ENCODE measurements at regions not wholly inside any gene's neighbourhood (a gene's known extent, or its start where the extent isn't known, plus 50 kb on each side); places are given as distances from the start of the nearest gene placed in this dataset.

DNA sequence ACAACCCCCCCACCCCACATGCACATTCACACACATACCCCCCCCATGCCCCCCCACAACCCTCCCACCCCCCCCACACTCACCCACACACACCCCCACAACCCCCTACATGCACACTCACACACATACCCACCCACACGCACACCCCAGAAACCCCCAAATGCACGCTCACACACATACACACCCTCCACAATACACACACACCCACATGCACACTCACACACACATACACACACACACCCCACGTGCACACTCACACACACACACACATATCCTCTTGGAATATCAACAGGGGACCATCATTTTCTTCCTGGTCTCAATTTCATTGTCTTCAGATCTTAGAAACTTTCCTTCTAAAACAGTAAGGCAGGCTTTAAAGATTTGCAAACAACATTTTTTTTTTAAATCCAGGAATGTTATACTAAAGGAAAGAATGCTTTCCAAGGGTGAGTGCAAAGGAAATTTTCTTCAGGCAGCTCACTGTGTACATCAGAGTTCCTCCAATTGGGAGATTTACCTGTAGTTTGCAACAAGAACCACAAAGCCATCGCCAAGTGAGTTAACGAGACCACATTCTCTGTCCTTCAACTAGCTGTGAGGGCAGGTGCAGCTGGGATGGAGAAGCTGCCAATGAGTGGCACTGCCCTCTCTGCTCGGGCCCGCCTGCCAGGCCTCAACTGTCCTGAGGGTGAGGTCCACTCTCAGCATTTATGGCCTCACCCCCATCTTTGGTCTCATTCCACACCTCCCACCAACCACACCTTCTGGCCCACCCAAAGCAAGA lies 53.0 kb downstream of the MRPL57 start:
- TF ChIP-seq SNAI2 (CRISPR knock-in tag; IDR thresholded peaks at IDR 0.05) (no peak), BACH2 (CRISPR knock-in tag; IDR thresholded peaks at IDR 0.05; ENCODE audit: borderline replicate concordance) (no peak), ZC3H10 (CRISPR knock-in tag; IDR thresholded peaks at IDR 0.05) (no peak)
- TF ChIP-seq, protein P1, sequence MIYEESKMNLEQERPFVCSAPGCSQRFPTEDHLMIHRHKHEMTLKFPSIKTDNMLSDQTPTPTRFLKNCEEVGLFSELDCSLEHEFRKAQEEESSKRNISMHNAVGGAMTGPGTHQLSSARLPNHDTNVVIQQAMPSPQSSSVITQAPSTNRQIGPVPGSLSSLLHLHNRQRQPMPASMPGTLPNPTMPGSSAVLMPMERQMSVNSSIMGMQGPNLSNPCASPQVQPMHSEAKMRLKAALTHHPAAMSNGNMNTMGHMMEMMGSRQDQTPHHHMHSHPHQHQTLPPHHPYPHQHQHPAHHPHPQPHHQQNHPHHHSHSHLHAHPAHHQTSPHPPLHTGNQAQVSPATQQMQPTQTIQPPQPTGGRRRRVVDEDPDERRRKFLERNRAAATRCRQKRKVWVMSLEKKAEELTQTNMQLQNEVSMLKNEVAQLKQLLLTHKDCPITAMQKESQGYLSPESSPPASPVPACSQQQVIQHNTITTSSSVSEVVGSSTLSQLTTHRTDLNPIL (CRISPR knock-in tag; IDR thresholded peaks at IDR 0.05; ENCODE audit: low read depth), result no peak
- TF ChIP-seq, protein P2, sequence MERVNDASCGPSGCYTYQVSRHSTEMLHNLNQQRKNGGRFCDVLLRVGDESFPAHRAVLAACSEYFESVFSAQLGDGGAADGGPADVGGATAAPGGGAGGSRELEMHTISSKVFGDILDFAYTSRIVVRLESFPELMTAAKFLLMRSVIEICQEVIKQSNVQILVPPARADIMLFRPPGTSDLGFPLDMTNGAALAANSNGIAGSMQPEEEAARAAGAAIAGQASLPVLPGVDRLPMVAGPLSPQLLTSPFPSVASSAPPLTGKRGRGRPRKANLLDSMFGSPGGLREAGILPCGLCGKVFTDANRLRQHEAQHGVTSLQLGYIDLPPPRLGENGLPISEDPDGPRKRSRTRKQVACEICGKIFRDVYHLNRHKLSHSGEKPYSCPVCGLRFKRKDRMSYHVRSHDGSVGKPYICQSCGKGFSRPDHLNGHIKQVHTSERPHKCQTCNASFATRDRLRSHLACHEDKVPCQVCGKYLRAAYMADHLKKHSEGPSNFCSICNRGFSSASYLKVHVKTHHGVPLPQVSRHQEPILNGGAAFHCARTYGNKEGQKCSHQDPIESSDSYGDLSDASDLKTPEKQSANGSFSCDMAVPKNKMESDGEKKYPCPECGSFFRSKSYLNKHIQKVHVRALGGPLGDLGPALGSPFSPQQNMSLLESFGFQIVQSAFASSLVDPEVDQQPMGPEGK (CRISPR knock-in tag; IDR thresholded peaks at IDR 0.05; ENCODE audit: borderline replicate concordance), result no peak
